ENCODE measurements at regions not wholly inside any gene's neighbourhood (a gene's known extent, or its start where the extent isn't known, plus 50 kb on each side); places are given as distances from the start of the nearest gene placed in this dataset.

GRCh38 chr16:13568803-13569202 lies 351.2 kb upstream of the ERCC4 start:
- CTCF ChIA-PET = no interaction called here
- H3K4me1 ChIP-seq (ENCODE audit: control insufficient read depth in 1 of 2, insufficient read depth in 2 of 2, low read length in 2 of 2) = no peaks in the 10 kb centered on the region

More at GRCh38 chr16:13568803-13569202, 351.2 kb upstream of the ERCC4 start:
- TF ChIP-seq REST (IDR thresholded peaks at IDR 0.05; ENCODE audit: low read depth) (no peak), YY1 (IDR thresholded peaks at IDR 0.05; ENCODE audit: extremely low read depth, insufficient replicate concordance, low read depth, low read length) (no peak), CBX3 (IDR thresholded peaks at IDR 0.05; ENCODE audit: low read depth) (no peak), EZH2 (IDR thresholded peaks at IDR 0.05) (no peak)
- intact Hi-C loops (cut with micrococcal nuclease) = no loop called here
- DNase-seq (ENCODE audit: low read depth, low spot score) = no peak
- Histone ChIP-seq H2AFZ (ENCODE audit: low read depth, low read length, poor library complexity, severe bottlenecking) (no peak overlapping the region), H3K4me2 (ENCODE audit: low read length) (no peak overlapping the region), H3K9me2 (ENCODE audit: insufficient read depth) (no peaks in the 10 kb centered on the region), H3K79me2 (ENCODE audit: insufficient read depth, low read length) (no peaks in the 10 kb centered on the region), H3K36me3 (ENCODE audit: control insufficient read depth in 1 of 2, insufficient read depth in 2 of 2, low read length in 2 of 2) (no peaks in the 10 kb centered on the region), H3K9ac (ENCODE audit: low read length) (no peak overlapping the region), H3K4me3 (replicated peaks in 1 of 2; ENCODE audit: low read depth in 1 of 2, low read length in 2 of 2) (no peak overlapping the region), H3K27me3 (ENCODE audit: insufficient read depth, low read length) (no peaks in the 10 kb centered on the region), H3K9me3 (ENCODE audit: control insufficient read depth in 1 of 2, insufficient read depth in 1 of 2, low read depth in 1 of 2, low read length in 2 of 2) (no peaks in the 10 kb centered on the region), H3K27ac (ENCODE audit: low read depth, low read length) (no peak overlapping the region), H4K20me1 (ENCODE audit: insufficient read depth) (no peaks in the 10 kb centered on the region)
- ChIA-PET POLR2A (no interaction called here), RAD21 (ENCODE audit: low non-redundant PET in 1 of 2, low total read pairs in 2 of 2, uncharacterized antibody in 2 of 2, unreplicated experiment in 2 of 2) (no interaction called here)
- BruUV-seq (replicated peaks) = no TSS peak
- ATAC-seq = no peak
